Osteocyte (in vitro differentiated cells): ENCODE measurements at regions not wholly inside any gene's neighbourhood (a gene's known extent, or its start where the extent isn't known, plus 50 kb on each side); places are given as distances from the start of the nearest gene placed in this dataset.
"Not testable (repeated sequence)": the region's sequence is repeated elsewhere in the genome, so short reads cannot be mapped to it uniquely, and the experiment has no call there.

Source experiments
- DNase-seq: peaks from one replicate; pipeline ENCODE4 v3.0.0; 2021; ENCODE audit warnings: mixed read lengths; ENCODE audit not compliant: unreplicated experiment; ENCODE audit errors: extremely low spot score
- H3K27ac Mint-ChIP-seq: one replicate; pipeline ENCODE4 v1.8.0; 2021; ENCODE audit warnings: mild to moderate bottlenecking, mixed read lengths; ENCODE audit not compliant: unreplicated experiment
- H3K27me3 Mint-ChIP-seq: one replicate; pipeline ENCODE4 v1.8.0; 2021; ENCODE audit warnings: mixed read lengths; ENCODE audit not compliant: unreplicated experiment
- H3K36me3 Mint-ChIP-seq: one replicate; pipeline ENCODE4 v1.8.0; 2021; ENCODE audit warnings: mixed read lengths; ENCODE audit not compliant: unreplicated experiment
- H3K4me1 Mint-ChIP-seq: one replicate; pipeline ENCODE4 v1.8.0; 2021; ENCODE audit warnings: mixed read lengths; ENCODE audit not compliant: unreplicated experiment
- H3K4me3 Mint-ChIP-seq: one replicate; pipeline ENCODE4 v1.8.0; 2021; ENCODE audit warnings: mild to moderate bottlenecking, moderate library complexity, mixed read lengths; ENCODE audit not compliant: unreplicated experiment
- H3K9me3 Mint-ChIP-seq: one replicate; pipeline ENCODE4 v1.8.0; 2021; ENCODE audit warnings: mixed read lengths; ENCODE audit not compliant: unreplicated experiment
- CTCF ChIP-seq: fragments of 200-600 bp; sonication (generic); IDR thresholded peaks from 2 replicates; pipeline ENCODE4 v1.5.0; 2021; ENCODE audit warnings: antibody characterized with exemption, mild to moderate bottlenecking, moderate library complexity

GRCh38 chr4:187910741-187911140, 84.8 kb upstream of the ZFP42 start:
- H3K36me3 Mint-ChIP-seq = no peaks in the 10 kb centered on the region
- H3K9me3 Mint-ChIP-seq = peaks cover 3% of the 10 kb centered on the region
- peaks cover 24% of the 10 kb centered on the region for H3K4me1 Mint-ChIP-seq
- no peak overlapping the region for H3K4me3 Mint-ChIP-seq
- no peak overlapping the region for H3K27ac Mint-ChIP-seq
- no peak for DNase-seq
- no peak for TF ChIP-seq CTCF
- H3K27me3 Mint-ChIP-seq = no peaks in the 10 kb centered on the region

GRCh38 chr4:187915406-187915805, 80.2 kb upstream of the ZFP42 start:
- not testable (repeated sequence) for H3K4me1 Mint-ChIP-seq, H3K4me3 Mint-ChIP-seq, H3K9me3 Mint-ChIP-seq, H3K36me3 Mint-ChIP-seq, H3K27me3 Mint-ChIP-seq, H3K27ac Mint-ChIP-seq, DNase-seq

GRCh38 chr4:187919966-187920365, 75.6 kb upstream of the ZFP42 start:
- H3K36me3 Mint-ChIP-seq = no peaks in the 10 kb centered on the region
- no peak for DNase-seq
- no peak for TF ChIP-seq CTCF
- H3K4me1 Mint-ChIP-seq = peaks cover 26% of the 10 kb centered on the region
- H3K27me3 Mint-ChIP-seq = no peaks in the 10 kb centered on the region
- no peak overlapping the region for H3K27ac Mint-ChIP-seq
- H3K4me3 Mint-ChIP-seq = no peak overlapping the region
- H3K9me3 Mint-ChIP-seq = peaks cover 5% of the 10 kb centered on the region

- Mint-ChIP-seq H3K27ac (peak overlapping the region; percentile 91), H3K4me1 (peaks cover 26% of the 10 kb centered on the region), H3K27me3 (no peaks in the 10 kb centered on the region), H3K9me3 (peaks cover 5% of the 10 kb centered on the region), H3K4me3 (no peak overlapping the region), H3K36me3 (peaks cover 4% of the 10 kb centered on the region)
- DNase-seq = no peak
- no peak for TF ChIP-seq CTCF
Observed at GRCh38 chr4:187921946-187922623, 73.5 kb upstream of the ZFP42 start.

- H3K9me3 Mint-ChIP-seq = peaks cover 19% of the 10 kb centered on the region
- no peak for DNase-seq
- no peaks in the 10 kb centered on the region for H3K27me3 Mint-ChIP-seq
- H3K36me3 Mint-ChIP-seq = peaks cover 4% of the 10 kb centered on the region
- no peak overlapping the region for H3K4me3 Mint-ChIP-seq
- TF ChIP-seq CTCF = peak; percentile 19
- H3K27ac Mint-ChIP-seq = no peak overlapping the region
- H3K4me1 Mint-ChIP-seq = peaks cover 7% of the 10 kb centered on the region
Observed at GRCh38 chr4:187929024-187929423, 66.5 kb upstream of the ZFP42 start.
